Adrenal gland (tissue), 5 donors: ENCODE measurements at regions not wholly inside any gene's neighbourhood (a gene's known extent, or its start where the extent isn't known, plus 50 kb on each side); places are given as distances from the start of the nearest gene placed in this dataset.

Experiments
- POLR2A ChIP-seq, 2 donors: fragments of 450-650 bp; IDR thresholded peaks; one replicate each; pipeline ENCODE4 v1.6.1; 2017; ENCODE audit warnings: antibody characterized with exemption in 2 of 2, mild to moderate bottlenecking in 2 of 2, moderate library complexity in 1 of 2
- TF ChIP-seq, protein P1 (sequence below), 6 experiments: fragments of 450-650 bp in 4 of 6; fragments of 200-600 bp in 2 of 6; sonication (generic) in 1 of 6; IDR thresholded peaks; 1 replicate in 5 of 6; 2 replicates in 1 of 6; pipeline versions ENCODE4 v1.5.1 to v1.8.0; 2016 to 2021; ENCODE audit warnings: antibody characterized with exemption in 6 of 6, mild to moderate bottlenecking in 2 of 6, moderate library complexity in 1 of 6
- donor health status: DM: no; HTN: no; CAD: no.

DNA sequence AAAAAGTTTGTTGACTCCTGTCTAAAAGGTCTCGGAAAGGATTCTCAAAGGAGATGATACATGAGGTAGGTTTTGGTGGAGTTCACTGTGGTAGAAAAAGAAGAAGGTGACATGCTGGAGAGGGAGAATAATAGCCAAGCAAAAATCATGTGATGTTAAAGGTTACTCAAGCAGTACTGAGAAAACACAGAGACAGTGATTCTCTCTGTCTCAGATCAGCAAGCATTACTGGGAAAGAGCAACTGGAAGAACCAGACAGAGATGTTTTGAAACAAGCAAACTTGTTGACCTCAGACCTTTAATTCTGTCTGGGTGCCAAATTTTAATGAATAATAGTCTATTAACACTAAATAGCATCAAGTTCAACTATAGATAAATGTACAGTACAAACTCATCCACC lies 183.5 kb upstream of the PLEKHG7 start:
- no peak for TF ChIP-seq POLR2A (IDR thresholded peaks at IDR 0.05)
- TF ChIP-seq, protein P1, sequence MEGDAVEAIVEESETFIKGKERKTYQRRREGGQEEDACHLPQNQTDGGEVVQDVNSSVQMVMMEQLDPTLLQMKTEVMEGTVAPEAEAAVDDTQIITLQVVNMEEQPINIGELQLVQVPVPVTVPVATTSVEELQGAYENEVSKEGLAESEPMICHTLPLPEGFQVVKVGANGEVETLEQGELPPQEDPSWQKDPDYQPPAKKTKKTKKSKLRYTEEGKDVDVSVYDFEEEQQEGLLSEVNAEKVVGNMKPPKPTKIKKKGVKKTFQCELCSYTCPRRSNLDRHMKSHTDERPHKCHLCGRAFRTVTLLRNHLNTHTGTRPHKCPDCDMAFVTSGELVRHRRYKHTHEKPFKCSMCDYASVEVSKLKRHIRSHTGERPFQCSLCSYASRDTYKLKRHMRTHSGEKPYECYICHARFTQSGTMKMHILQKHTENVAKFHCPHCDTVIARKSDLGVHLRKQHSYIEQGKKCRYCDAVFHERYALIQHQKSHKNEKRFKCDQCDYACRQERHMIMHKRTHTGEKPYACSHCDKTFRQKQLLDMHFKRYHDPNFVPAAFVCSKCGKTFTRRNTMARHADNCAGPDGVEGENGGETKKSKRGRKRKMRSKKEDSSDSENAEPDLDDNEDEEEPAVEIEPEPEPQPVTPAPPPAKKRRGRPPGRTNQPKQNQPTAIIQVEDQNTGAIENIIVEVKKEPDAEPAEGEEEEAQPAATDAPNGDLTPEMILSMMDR (IDR thresholded peaks at IDR 0.05), result no peak
